HepG2 (cell line): ENCODE measurements at regions not wholly inside any gene's neighbourhood (a gene's known extent, or its start where the extent isn't known, plus 50 kb on each side); places are given as distances from the start of the nearest gene placed in this dataset.

ENCODE experiments used
- ATAC-seq: fragments of 200-7000 bp; cut with Tn5 transposase; 3 replicates; pipeline ENCODE4 v1.9.1; 2020; ENCODE audit warnings: mild to moderate bottlenecking, moderate library complexity
- BruUV-seq: library from RNA; stranded (reverse); fragments of 400-500 nt; replicated peaks from 2 replicates; lab custom pipeline; 2021; lab: Mats Ljungman, UMichigan
- CTCF ChIA-PET: fragments of 300-600 bp; formaldehyde crosslinking; extraction: SDS; loops from one replicate; lab custom pipeline; 2021; ENCODE audit warnings: low total read pairs, inconsistent platforms, low intra/inter-chr PET ratio; lab: Yijun Ruan, JAX
- POLR2A ChIA-PET: fragments of 350-600 bp; sonication (Branson Sonifier 250); formaldehyde crosslinking; loops from one replicate; lab custom pipeline; 2020; ENCODE audit warnings: antibody characterized with exemption, inconsistent platforms; lab: Yijun Ruan, JAX
- DNase-seq: peaks from one replicate; pipeline ENCODE4 v3.0.0-alpha.2; 2015; ENCODE audit warnings: low spot score
- FAIRE-seq: peaks from 3 replicates; lab custom pipeline; 2011; peaks lifted over from hg19 to GRCh38; lab: Jason Lieb, UNC
- H2AFZ ChIP-seq: one replicate; pipeline ENCODE4 v1.6.1; 2011; ENCODE audit warnings: low read length, inconsistent platforms
- H3K27ac ChIP-seq: fragments of 300-600 bp; 3 replicates; pipeline ENCODE4 v1.8.0; 2011; ENCODE audit warnings: mixed run types, mild to moderate bottlenecking, mixed read lengths, low read length, inconsistent platforms; ENCODE audit not compliant: insufficient read depth; ENCODE audit errors: extremely low read length
- H3K27me3 ChIP-seq, 2 experiments: fragments of 200-600 bp in 1 of 2; 2 replicates in 1 of 2; 3 replicates in 1 of 2; pipeline versions ENCODE4 v1.6.0 to v1.8.0; 2011; ENCODE audit warnings: low read length in 2 of 2, mild to moderate bottlenecking in 2 of 2, moderate library complexity in 2 of 2, inconsistent platforms in 1 of 2; ENCODE audit not compliant: insufficient read depth in 2 of 2, control insufficient read depth in 1 of 2
- H3K36me3 ChIP-seq, 2 experiments: fragments of 200-600 bp in 1 of 2; replicated peaks in 1 of 2; 2 replicates in 1 of 2; 3 replicates in 1 of 2; pipeline versions ENCODE4 v1.5.1 to v1.8.0; 2011; ENCODE audit warnings: low read length in 2 of 2, inconsistent platforms in 1 of 2; ENCODE audit not compliant: insufficient read depth in 2 of 2, control insufficient read depth in 1 of 2
- H3K4me1 ChIP-seq: 2 replicates; pipeline ENCODE4 v1.5.1; 2012; ENCODE audit warnings: low read length, inconsistent platforms; ENCODE audit not compliant: insufficient read depth
- H3K4me2 ChIP-seq: 2 replicates; pipeline ENCODE4 v1.6.0; 2011; ENCODE audit warnings: low read depth, low read length, inconsistent platforms
- H3K4me3 ChIP-seq, 3 experiments: fragments of 200-600 bp in 1 of 3; sonication (generic), shearing (Covaris generic) in 1 of 3; replicated peaks in 1 of 3; 2 replicates each; pipeline ENCODE4 v1.5.1; 2011 to 2016; ENCODE audit warnings: low read length in 3 of 3, inconsistent platforms in 2 of 3, low read depth in 2 of 3, mild to moderate bottlenecking in 2 of 3, control low read depth in 1 of 3, mixed read lengths in 1 of 3; ENCODE audit not compliant: insufficient read depth in 1 of 3
- H3K79me2 ChIP-seq: one replicate; pipeline ENCODE4 v1.6.1; 2011; ENCODE audit warnings: low read length, inconsistent platforms; ENCODE audit not compliant: insufficient read depth
- H3K9ac ChIP-seq: 2 replicates; pipeline ENCODE4 v1.6.0; 2011; ENCODE audit warnings: mild to moderate bottlenecking, low read depth, low read length, inconsistent platforms; ENCODE audit not compliant: insufficient read depth
- H3K9me3 ChIP-seq: 2 replicates; pipeline ENCODE4 v1.5.1; 2012; ENCODE audit warnings: mild to moderate bottlenecking, low read length
- H4K20me1 ChIP-seq: 2 replicates; pipeline ENCODE4 v1.6.0; 2011; ENCODE audit warnings: inconsistent platforms, mild to moderate bottlenecking, low read length, moderate library complexity; ENCODE audit not compliant: insufficient read depth
- CREM ChIP-seq, 2 experiments: sonication (generic) in 1 of 2; formaldehyde crosslinking in 1 of 2; IDR thresholded peaks; 2 replicates each; pipeline versions ENCODE4 v1.4.0 to v1.6.1; 2016 to 2020; ENCODE audit warnings: antibody characterized with exemption in 1 of 2, mild to moderate bottlenecking in 1 of 2, missing genetic modification reagents in 1 of 2
- HDAC2 ChIP-seq: sonication (generic); formaldehyde crosslinking; IDR thresholded peaks from 2 replicates; pipeline ENCODE4 v1.4.0; 2020; ENCODE audit warnings: missing genetic modification reagents
- MYNN ChIP-seq: sonication (generic); formaldehyde crosslinking; IDR thresholded peaks from 2 replicates; pipeline ENCODE4 v1.4.0; 2020; ENCODE audit warnings: mild to moderate bottlenecking, low read depth, missing genetic modification reagents
- REST ChIP-seq, 2 experiments: IDR thresholded peaks; 2 replicates each; pipeline ENCODE4 v1.6.1; 2011 to 2012; ENCODE audit warnings: low read length in 2 of 2, borderline replicate concordance in 1 of 2, low read depth in 1 of 2, mild to moderate bottlenecking in 1 of 2, moderate library complexity in 1 of 2
- TEAD3 ChIP-seq: optimal IDR thresholded peaks from 2 replicates; pipeline ENCODE3; 2016; ENCODE audit warnings: borderline replicate concordance
- ZNF615 ChIP-seq: sonication (generic); formaldehyde crosslinking; IDR thresholded peaks from 2 replicates; pipeline ENCODE4 v1.5.0; 2020; ENCODE audit warnings: mild to moderate bottlenecking, missing genetic modification reagents, borderline replicate concordance
- ZNF713 ChIP-seq: sonication (generic); formaldehyde crosslinking; IDR thresholded peaks from 2 replicates; pipeline ENCODE4 v1.4.0; 2020; ENCODE audit warnings: mild to moderate bottlenecking, missing genetic modification reagents
- WGBS: methylation state at CpG from one replicate; pipeline ENCODE4 v1.1.6; 2017; ENCODE audit warnings: low lambda C conversion rate; 5-methylcytosine and 5-hydroxymethylcytosine counted together
- in situ Hi-C: cut with HindIII; loops from 2 replicates; pipeline ENCODE4 v1.10.0; 2017; ENCODE audit warnings: low pct_unique_long_range_greater_than_20kb; ENCODE audit not compliant: extremely low pct_ligation_motif_present
- intact Hi-C: fragments of 100-400 bp; cut with micrococcal nuclease; formaldehyde crosslinking; loops from one replicate; pipeline ENCODE4 v1.10.0; 2022; ENCODE audit not compliant: unreplicated experiment
- TF ChIP-seq, protein P1 (sequence below): sonication (generic); formaldehyde crosslinking; IDR thresholded peaks from 2 replicates; pipeline ENCODE4 v1.4.0; 2020; ENCODE audit warnings: mild to moderate bottlenecking, missing genetic modification reagents

GRCh38 chr20:4633780-4634179, 52.5 kb upstream of the PRNP start:
- Histone ChIP-seq H3K9ac (no peak overlapping the region), H3K4me1 (no peaks in the 10 kb centered on the region), H3K27ac (no peak overlapping the region), H3K4me3 (no peak overlapping the region), H2AFZ (no peak overlapping the region), H3K27me3 (peaks cover 3 to 30% of the 10 kb centered on the region in 2 experiments; a peak in 4 of 5 replicates), H4K20me1 (no peaks in the 10 kb centered on the region), H3K4me2 (no peak overlapping the region), H3K36me3 (no peaks in the 10 kb centered on the region), H3K9me3 (no peaks in the 10 kb centered on the region), H3K79me2 (no peaks in the 10 kb centered on the region)
- FAIRE-seq (no peak), DNase-seq (no peak), ATAC-seq (no peak)
- no peak for TF ChIP-seq HDAC2 (CRISPR knock-in tag)
- no peak for TF ChIP-seq TEAD3 (CRISPR knock-in tag)
- TF ChIP-seq MYNN (CRISPR knock-in tag): no peak
- TF ChIP-seq REST (IDR thresholded peaks at IDR 0.05; ENCODE audit: borderline replicate concordance in 1 of 2, low read depth in 1 of 2, low read length in 2 of 2): no peak
- TF ChIP-seq ZNF713 (CRISPR knock-in tag): no peak
- TF ChIP-seq, protein P1, sequence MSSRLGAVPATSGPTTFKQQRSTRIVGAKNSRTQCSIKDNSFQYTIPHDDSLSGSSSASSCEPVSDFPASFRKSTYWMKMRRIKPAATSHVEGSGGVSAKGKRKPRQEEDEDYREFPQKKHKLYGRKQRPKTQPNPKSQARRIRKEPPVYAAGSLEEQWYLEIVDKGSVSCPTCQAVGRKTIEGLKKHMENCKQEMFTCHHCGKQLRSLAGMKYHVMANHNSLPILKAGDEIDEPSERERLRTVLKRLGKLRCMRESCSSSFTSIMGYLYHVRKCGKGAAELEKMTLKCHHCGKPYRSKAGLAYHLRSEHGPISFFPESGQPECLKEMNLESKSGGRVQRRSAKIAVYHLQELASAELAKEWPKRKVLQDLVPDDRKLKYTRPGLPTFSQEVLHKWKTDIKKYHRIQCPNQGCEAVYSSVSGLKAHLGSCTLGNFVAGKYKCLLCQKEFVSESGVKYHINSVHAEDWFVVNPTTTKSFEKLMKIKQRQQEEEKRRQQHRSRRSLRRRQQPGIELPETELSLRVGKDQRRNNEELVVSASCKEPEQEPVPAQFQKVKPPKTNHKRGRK (CRISPR knock-in tag): no peak
- no peak for TF ChIP-seq CREM (IDR thresholded peaks at IDR 0.05)
- TF ChIP-seq CREM (CRISPR knock-in tag; IDR thresholded peaks at IDR 0.05): no peak
- TF ChIP-seq ZNF615 (CRISPR knock-in tag): no peak
- BruUV-seq: no TSS peak
- ChIA-PET POLR2A (no interaction called here), CTCF (no interaction called here)
- intact Hi-C loops (no loop called here), in situ Hi-C loops (no loop called here)
- 13% methylated on average over 4 of the region's 4 CpGs for WGBS
